NCI-H510A treated with DMSO at 0.1 percent for 48 hours (cell line): ENCODE measurements at regions not wholly inside any gene's neighbourhood (a gene's known extent, or its start where the extent isn't known, plus 50 kb on each side); places are given as distances from the start of the nearest gene placed in this dataset.
A peak's percentile ranks its signal among the peaks of the same experiment; 100 is the strongest.

Experiments used
- DNase-seq: peaks from one replicate; lab custom pipeline; 2025; lab: John Stamatoyannopoulos, UW

- DNase-seq, result no peak
These were observed 99.3 kb upstream of the PCDH18 start for GRCh38 chr4:137631605-137632004.

GRCh38 chr4:137630252-137630651 is 98.0 kb upstream of the PCDH18 start:
- DNase-seq, result no peak

- no peak for DNase-seq
These were observed 95.6 kb upstream of the PCDH18 start for GRCh38 chr4:137627739-137628460.

GRCh38 chr4:137626942-137627738 is 94.8 kb upstream of the PCDH18 start:
- DNase-seq, result no peak

GRCh38 chr4:137623013-137623412 is 90.7 kb upstream of the PCDH18 start:
- peak; percentile 10 for DNase-seq

GRCh38 chr4:137621056-137621455 is 88.8 kb upstream of the PCDH18 start:
- peak; percentile 26 for DNase-seq

GRCh38 chr4:137614491-137614890 is 82.2 kb upstream of the PCDH18 start:
- peak; percentile 85 for DNase-seq

- no peak for DNase-seq
These were observed 79.9 kb upstream of the PCDH18 start for GRCh38 chr4:137611998-137612700.

- DNase-seq, result no peak
These were observed 78.7 kb upstream of the PCDH18 start for GRCh38 chr4:137610960-137611359.

- DNase-seq, result no peak
These were observed 77.6 kb upstream of the PCDH18 start for GRCh38 chr4:137609718-137610430.

- DNase-seq, result no peak
These were observed 75.8 kb upstream of the PCDH18 start for GRCh38 chr4:137608085-137608484.

- DNase-seq, result no peak
These were observed 70.1 kb upstream of the PCDH18 start for GRCh38 chr4:137602436-137602835.

GRCh38 chr4:137601934-137602333 is 69.6 kb upstream of the PCDH18 start:
- no peak for DNase-seq

- DNase-seq, result no peak
These were observed 67.4 kb upstream of the PCDH18 start for GRCh38 chr4:137599734-137600133.

GRCh38 chr4:137597752-137598430 is 65.6 kb upstream of the PCDH18 start:
- DNase-seq, result no peak

GRCh38 chr4:137587796-137588195 is 55.5 kb upstream of the PCDH18 start:
- DNase-seq, result no peak

GRCh38 chr4:137583671-137584070 is 51.4 kb upstream of the PCDH18 start:
- no peak for DNase-seq
